DND-41 (cell line): ENCODE measurements at regions not wholly inside any gene's neighbourhood (a gene's known extent, or its start where the extent isn't known, plus 50 kb on each side); places are given as distances from the start of the nearest gene placed in this dataset.

Experiments used
- ATAC-seq: fragments of 200-7000 bp; cut with Tn5 transposase; 3 replicates; pipeline ENCODE4 v1.9.1; 2021; ENCODE audit warnings: low read depth; ENCODE audit not compliant: insufficient read depth
- DNase-seq: peaks from one replicate; pipeline ENCODE4 v3.0.0-alpha.2; 2020
- H2AFZ ChIP-seq: 2 replicates; pipeline ENCODE4 v1.6.0; 2012; ENCODE audit warnings: low read depth, low read length
- H3K27ac ChIP-seq: 2 replicates; pipeline ENCODE4 v1.5.1; 2012; ENCODE audit warnings: low read length, inconsistent platforms
- H3K27me3 ChIP-seq: fragments of 200-600 bp; sonication (generic); 2 replicates; pipeline ENCODE4 v1.6.0; 2012; ENCODE audit warnings: low read length, mild to moderate bottlenecking, inconsistent platforms; ENCODE audit not compliant: insufficient read depth, poor library complexity
- H3K36me3 ChIP-seq: 2 replicates; pipeline ENCODE4 v1.5.1; 2012; ENCODE audit warnings: low read length, inconsistent platforms; ENCODE audit not compliant: insufficient read depth
- H3K4me1 ChIP-seq: 2 replicates; pipeline ENCODE4 v1.5.1; 2012; ENCODE audit warnings: mild to moderate bottlenecking, low read length; ENCODE audit not compliant: insufficient read depth
- H3K4me2 ChIP-seq: 2 replicates; pipeline ENCODE4 v1.6.0; 2012; ENCODE audit warnings: mild to moderate bottlenecking, moderate library complexity, low read length, inconsistent platforms; ENCODE audit not compliant: insufficient read depth
- H3K4me3 ChIP-seq, 2 experiments: fragments of 200-600 bp in 1 of 2; shearing (Covaris generic) in 1 of 2; 2 replicates each; pipeline ENCODE4 v1.5.1; 2012 to 2016; ENCODE audit warnings: inconsistent platforms in 2 of 2, low read length in 2 of 2, mild to moderate bottlenecking in 2 of 2, low read depth in 1 of 2, moderate library complexity in 1 of 2
- H3K79me2 ChIP-seq: 2 replicates; pipeline ENCODE4 v1.6.0; 2012; ENCODE audit warnings: low read length, inconsistent platforms; ENCODE audit not compliant: insufficient read depth
- H3K9ac ChIP-seq: 2 replicates; pipeline ENCODE4 v1.6.0; 2012; ENCODE audit warnings: low read depth, mild to moderate bottlenecking, inconsistent platforms, low read length, moderate library complexity
- H3K9me3 ChIP-seq: 2 replicates; pipeline ENCODE4 v1.5.1; 2012; ENCODE audit warnings: low read length, moderate library complexity, mild to moderate bottlenecking, inconsistent platforms; ENCODE audit not compliant: insufficient read depth, severe bottlenecking
- H4K20me1 ChIP-seq: 2 replicates; pipeline ENCODE4 v1.6.0; 2012; ENCODE audit warnings: low read length; ENCODE audit not compliant: insufficient read depth
- CTCF ChIP-seq: IDR thresholded peaks from 2 replicates; pipeline ENCODE4 v1.5.1; 2012; ENCODE audit warnings: borderline replicate concordance, low read length, moderate library complexity, mild to moderate bottlenecking; ENCODE audit not compliant: poor library complexity, severe bottlenecking; ENCODE audit errors: extremely low read depth
- EZH2 ChIP-seq: IDR thresholded peaks from 3 replicates; pipeline ENCODE4 v1.6.1; 2012; ENCODE audit warnings: borderline replicate concordance, low read depth, mild to moderate bottlenecking, moderate library complexity, low read length, inconsistent platforms; ENCODE audit not compliant: severe bottlenecking

- Histone ChIP-seq H2AFZ (no peak overlapping the region), H4K20me1 (no peaks in the 10 kb centered on the region), H3K4me1 (no peaks in the 10 kb centered on the region), H3K9me3 (no peaks in the 10 kb centered on the region), H3K79me2 (no peaks in the 10 kb centered on the region), H3K27ac (no peak overlapping the region), H3K27me3 (peaks cover 3% of the 10 kb centered on the region), H3K36me3 (no peaks in the 10 kb centered on the region), H3K9ac (no peak overlapping the region), H3K4me3 (no peak overlapping the region), H3K4me2 (no peak overlapping the region)
- TF ChIP-seq CTCF: peak; percentile 85
- no peak for TF ChIP-seq EZH2
- ATAC-seq (peak; percentile 94), DNase-seq (peak; percentile 67)
Observed at GRCh38 chr14:49173765-49174373, 412.3 kb downstream of the RPS29 start.

- Histone ChIP-seq H4K20me1 (no peaks in the 10 kb centered on the region), H3K4me3 (no peak overlapping the region), H2AFZ (no peak overlapping the region), H3K79me2 (no peaks in the 10 kb centered on the region), H3K36me3 (no peaks in the 10 kb centered on the region), H3K9ac (no peak overlapping the region), H3K9me3 (no peaks in the 10 kb centered on the region), H3K27ac (no peak overlapping the region), H3K4me2 (no peak overlapping the region), H3K27me3 (no peaks in the 10 kb centered on the region), H3K4me1 (no peaks in the 10 kb centered on the region)
- no peak for ATAC-seq
- no peak for DNase-seq
- TF ChIP-seq EZH2: no peak
- TF ChIP-seq CTCF: no peak
Observed at GRCh38 chr14:49164074-49164473, 422.1 kb downstream of the RPS29 start.

GRCh38 chr14:49160983-49161382 lies 425.2 kb downstream of the RPS29 start:
- no peaks in the 10 kb centered on the region for H3K9me3 ChIP-seq

More at GRCh38 chr14:49160983-49161382, 425.2 kb downstream of the RPS29 start:
- no peak overlapping the region for H3K4me3 ChIP-seq
- no peak for ATAC-seq
- H3K79me2 ChIP-seq: no peaks in the 10 kb centered on the region
- no peaks in the 10 kb centered on the region for H3K36me3 ChIP-seq
- H2AFZ ChIP-seq: no peak overlapping the region
- H3K27ac ChIP-seq: no peak overlapping the region
- H3K4me2 ChIP-seq: no peak overlapping the region
- H4K20me1 ChIP-seq: no peaks in the 10 kb centered on the region
- no peak overlapping the region for H3K9ac ChIP-seq
- no peak for DNase-seq
- no peak for TF ChIP-seq EZH2
- no peak for TF ChIP-seq CTCF
- H3K4me1 ChIP-seq: no peaks in the 10 kb centered on the region
- no peaks in the 10 kb centered on the region for H3K27me3 ChIP-seq
